Stimulated activated CD8-positive, alpha-beta memory T cell treated with anti-CD3 and anti-CD28 coated beads, Interleukin-15, amount 100 ng/mL, for 48 hours (primary cell): ENCODE measurements at regions not wholly inside any gene's neighbourhood (a gene's known extent, or its start where the extent isn't known, plus 50 kb on each side); places are given as distances from the start of the nearest gene placed in this dataset.
"Not testable (repeated sequence)": the region's sequence is repeated elsewhere in the genome, so short reads cannot be mapped to it uniquely, and the experiment has no call there.

Source experiments
- DNase-seq, 2 donors: peaks; one replicate each; pipeline ENCODE4 v3.0.0-alpha.2; 2020; ENCODE audit warnings: low read depth in 2 of 2

DNA sequence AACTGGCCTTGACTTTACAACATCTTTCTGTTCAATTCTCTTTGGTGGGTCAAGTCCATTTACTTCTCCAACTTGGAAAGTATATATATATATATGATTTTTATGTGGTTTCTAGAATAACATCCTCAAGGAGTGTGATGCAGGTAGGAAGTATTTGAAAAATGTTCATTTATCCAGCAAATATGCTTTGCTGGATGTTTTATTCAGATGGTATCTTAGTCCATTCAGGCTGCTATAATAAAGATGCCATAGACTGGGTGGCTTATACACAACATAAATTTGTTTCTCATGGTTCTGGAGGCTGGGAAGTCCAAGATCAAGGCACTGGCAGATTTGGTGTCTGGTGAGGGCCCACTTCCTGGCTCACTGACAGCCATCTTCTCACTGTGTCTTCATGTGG is 168.7 kb upstream of the RASGRP1 start:
- no peak for DNase-seq

DNA sequence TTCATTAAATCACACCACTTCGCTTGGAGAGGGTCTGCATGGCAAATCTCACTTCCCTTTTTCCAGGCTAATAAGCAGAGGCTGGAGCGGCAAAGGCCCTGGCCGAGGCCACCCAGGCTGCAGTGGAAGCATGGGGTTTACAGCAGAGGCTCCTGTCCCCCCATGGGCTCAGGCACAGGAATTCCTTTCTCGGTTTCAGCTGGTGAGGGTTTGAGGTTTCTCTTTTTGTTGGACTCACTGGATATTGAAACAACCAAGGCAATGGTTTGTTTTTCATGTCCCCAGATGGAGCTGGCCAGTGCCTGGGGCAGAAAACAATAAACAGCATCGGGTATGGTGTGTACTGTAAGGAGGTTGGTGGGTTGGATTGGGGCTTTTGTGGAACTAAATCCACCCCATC is 175.6 kb upstream of the RASGRP1 start:
- DNase-seq, result no peak

GRCh38 chr15:38743147-38743546 is 178.5 kb upstream of the RASGRP1 start:
- no peak for DNase-seq

DNA sequence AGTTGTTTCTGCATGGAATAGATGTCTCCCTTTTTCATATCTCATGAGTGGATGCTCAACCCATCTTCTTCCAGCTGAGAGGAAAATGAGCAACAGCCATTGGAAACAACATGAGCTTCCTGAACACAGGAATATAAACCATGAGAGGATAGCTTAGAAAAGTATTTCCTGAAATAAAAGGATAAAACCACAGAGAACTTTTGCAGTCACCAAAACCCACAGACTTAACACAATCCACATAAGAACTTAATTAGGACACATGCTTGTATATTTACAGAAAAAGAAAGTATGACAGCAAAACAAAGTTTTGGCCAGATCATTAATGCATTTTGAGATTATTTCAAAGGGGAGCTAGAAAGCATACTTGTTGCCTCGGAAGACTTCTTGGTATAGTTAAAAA is 180.5 kb upstream of the RASGRP1 start:
- no peak for DNase-seq

DNA sequence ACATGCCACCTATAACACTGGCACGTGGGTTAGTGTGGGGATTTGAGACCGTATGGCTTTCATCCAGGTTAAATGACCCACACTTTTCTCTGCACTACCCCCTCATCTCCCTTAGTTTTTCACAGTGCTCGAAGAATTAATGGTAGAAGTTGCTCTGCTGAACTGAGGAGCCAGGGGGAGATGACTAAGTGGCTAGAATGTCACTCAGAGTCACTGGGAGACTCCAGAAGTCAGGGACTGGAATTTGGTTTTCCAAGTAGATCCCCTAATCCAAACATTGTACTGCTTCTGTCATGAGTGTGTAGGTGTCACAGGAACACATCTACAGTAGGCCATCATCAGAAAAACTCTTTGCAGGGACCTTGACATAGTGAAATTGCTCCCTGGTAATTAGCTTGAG is 181.0 kb upstream of the RASGRP1 start:
- DNase-seq, result no peak

DNA sequence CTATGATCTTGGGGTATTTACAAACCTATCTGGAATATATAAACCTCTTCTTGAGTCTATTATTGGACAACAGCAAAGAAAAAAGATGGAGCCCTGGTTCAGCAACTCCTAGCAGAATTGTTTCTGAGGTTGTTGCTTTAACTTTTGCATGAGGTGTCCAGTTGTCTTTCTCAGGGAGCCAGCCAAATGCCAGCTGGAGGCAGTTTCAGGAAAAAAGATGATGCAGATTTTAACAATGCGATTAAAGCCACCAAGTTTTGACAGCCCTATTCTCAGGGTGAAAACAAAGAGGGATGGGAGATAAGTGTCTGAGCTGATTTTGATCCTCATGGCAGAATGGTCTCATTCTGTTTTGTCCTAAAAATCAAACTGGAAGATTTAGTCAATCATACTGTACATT is 181.6 kb upstream of the RASGRP1 start:
- no peak for DNase-seq

GRCh38 chr15:38748710-38749109 is 184.1 kb upstream of the RASGRP1 start:
- no peak for DNase-seq

DNA sequence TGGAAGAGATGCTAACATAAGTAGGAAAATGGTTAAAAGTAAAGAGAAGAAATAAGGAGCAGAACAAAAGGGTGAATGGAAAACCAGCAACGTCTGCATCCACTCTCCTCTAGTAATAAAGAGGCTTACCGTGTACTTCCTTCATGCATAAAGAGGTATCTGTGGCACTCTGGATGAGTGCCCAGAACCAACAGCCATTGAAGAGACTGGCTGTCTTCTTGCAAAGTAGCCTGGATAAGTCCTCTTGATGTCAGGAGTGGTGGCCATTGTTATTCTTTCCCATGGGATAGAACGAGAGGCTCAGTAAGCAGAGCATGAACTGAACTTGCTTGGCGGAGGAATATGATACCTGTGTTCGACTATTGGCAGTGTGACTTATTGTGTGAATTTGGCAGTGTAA is 186.2 kb upstream of the RASGRP1 start:
- DNase-seq, result no peak

DNA sequence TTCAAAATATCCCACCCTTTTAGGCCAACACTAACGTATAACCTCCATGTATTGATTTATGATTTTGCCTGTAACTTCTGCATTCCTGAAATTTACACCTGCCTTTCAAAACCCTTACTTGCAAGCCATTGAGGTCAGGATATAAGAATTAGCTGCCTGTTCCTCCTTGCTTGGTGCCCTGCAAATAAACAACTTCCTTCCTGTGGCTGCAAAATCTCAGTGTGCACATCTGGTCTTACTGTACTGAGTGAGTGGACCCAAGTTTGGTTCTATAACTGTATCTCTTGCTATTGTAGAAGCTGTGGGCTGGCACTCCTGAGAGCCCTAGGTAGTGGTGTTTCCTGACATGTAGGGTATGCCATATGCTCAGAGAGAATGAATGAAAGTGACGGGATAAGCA is 191.1 kb upstream of the RASGRP1 start:
- no peak for DNase-seq

DNA sequence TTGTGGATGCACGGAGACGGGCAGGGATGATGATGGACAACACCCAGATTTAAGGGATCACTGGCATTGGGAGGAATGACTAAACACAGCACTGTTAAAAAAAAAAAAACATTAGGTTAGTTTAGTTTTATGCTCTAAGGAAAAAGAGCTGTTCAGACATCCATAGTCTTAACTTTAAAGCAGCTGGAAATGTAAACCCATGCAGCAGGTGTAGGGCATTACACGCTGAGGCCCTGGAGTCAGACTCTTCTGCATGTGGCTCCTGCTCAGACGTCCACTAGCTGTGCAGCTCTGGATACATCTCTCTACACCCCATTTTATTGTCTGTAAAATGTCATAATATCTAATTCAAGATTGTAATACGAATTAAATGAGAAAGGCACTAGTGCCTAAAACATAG is 191.8 kb upstream of the RASGRP1 start:
- no peak for DNase-seq

GRCh38 chr15:38758043-38758442 is 193.4 kb upstream of the RASGRP1 start:
- no peak for DNase-seq

GRCh38 chr15:38761681-38762080 is 197.1 kb upstream of the RASGRP1 start:
- DNase-seq, result no peak

DNA sequence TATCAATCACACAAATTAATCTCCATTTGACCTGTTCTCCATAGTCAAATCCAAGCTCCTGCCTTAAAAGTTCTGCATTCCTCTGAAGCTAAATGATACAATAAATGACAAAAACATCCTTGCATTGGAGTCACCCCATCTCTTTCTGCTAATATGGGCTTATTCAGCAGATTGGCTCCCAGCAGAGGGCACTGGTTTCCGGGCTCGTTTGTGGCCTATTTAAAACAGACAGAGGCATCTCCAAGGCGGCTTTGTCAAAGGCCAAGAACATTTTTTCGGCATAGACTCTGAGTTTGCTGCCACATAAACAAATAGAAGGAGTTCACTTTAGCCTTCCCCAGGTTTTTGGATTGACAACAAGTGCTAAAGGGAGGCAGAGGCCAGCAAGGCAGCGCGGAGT is 204.4 kb upstream of the RASGRP1 start:
- DNase-seq, result no peak

GRCh38 chr15:38769492-38769891 is 204.9 kb upstream of the RASGRP1 start:
- DNase-seq, result no peak

DNA sequence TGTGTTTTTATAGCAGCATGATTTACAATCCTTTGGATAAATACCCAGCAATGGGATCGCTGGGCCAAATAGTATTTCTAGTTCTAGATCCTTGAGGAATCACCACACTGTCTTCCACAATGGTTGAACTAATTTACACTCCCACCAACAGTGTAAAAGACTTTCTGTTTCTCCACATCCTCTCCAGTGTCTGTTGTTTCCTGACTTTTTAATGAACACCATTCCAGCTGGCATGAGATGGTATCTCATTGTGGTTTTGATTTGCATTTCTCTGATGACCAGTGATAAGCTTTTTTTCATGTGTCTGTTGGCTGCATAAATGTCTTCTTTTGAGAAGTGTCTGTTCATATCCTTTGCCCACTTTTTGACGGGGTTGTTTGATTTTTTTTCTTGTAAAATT is 209.5 kb upstream of the RASGRP1 start:
- DNase-seq, result not testable (repeated sequence)

DNA sequence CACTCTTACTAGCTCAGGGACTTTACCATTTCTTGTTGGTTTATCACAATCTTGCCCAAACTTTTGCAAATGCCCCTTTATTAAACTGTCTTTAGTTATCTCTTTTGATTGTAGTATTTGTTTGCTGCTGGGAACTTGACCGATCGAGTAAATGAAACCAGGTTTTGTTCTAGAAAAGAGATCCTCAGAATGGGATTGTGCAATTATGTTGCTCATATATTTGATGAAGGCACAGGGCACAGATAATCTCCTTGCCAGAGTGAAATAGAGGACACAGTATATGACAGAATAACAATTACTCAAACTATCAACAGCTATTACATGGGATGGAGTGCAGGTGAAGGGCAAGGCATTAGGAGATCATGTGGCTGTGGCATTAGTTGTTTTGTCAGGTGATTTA is 216.6 kb upstream of the RASGRP1 start:
- no peak for DNase-seq

DNA sequence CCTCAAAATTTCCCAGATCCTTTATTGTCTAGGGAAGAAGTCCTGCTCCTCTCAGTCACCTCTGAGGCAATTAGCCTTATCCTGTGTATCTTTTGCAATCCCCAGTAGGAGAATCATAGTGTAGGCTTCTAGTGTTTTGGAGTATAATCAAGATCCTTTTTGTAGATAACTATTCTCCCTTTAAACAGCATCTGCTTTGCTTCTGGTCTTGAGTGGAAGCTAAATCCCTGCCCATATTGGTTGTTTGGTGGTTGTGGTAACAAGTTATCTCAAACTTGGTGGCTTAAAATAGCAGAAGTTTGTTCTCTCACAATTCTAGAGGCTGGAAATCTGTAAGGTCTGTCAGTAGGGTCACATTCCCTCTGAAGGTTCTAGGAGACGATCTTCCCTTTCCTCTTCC is 217.5 kb upstream of the RASGRP1 start:
- no peak for DNase-seq

- DNase-seq, result no peak
Observed at GRCh38 chr15:38788918-38789317, 224.3 kb upstream of the RASGRP1 start.

GRCh38 chr15:38789566-38789965 is 225.0 kb upstream of the RASGRP1 start:
- DNase-seq, result no peak

- DNase-seq, result no peak
Observed at GRCh38 chr15:38793206-38793810, 228.7 kb upstream of the RASGRP1 start.

DNA sequence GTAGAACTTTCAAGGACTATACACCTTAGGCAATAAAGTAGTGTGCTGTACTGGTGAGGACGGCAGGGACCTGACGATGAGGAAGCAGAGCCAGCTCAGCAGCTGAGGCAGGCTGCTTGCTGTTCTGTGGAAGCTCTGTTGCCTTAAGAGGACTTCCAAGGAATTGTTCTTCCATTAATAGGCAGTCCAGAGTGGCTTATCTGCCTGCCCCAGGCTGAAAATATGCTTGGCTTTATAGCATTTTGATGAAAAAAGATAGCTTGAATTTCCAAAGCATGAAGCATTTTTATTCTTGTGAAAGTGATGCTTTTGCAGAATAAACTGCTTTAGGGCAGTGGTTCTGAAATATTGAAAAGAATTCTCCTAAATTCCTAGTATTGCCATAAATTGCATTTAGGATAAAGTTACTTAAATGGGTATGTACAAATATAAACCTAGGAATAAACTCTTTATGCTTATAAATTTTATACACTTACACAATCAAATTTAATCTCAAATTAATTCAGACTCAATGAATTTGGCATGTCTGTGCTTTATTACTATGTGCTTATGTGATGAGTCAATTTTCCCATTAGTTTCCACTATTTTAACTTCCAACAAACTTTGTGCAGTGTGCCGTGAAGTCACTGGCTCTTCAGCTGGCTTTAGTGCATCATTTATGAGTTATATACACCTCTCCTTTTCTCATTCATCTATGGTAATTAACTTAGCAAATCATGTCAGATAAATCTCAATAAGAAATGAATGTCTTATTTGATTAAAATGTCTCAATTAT is 231.0 kb upstream of the RASGRP1 start:
- DNase-seq, result no peak

DNA sequence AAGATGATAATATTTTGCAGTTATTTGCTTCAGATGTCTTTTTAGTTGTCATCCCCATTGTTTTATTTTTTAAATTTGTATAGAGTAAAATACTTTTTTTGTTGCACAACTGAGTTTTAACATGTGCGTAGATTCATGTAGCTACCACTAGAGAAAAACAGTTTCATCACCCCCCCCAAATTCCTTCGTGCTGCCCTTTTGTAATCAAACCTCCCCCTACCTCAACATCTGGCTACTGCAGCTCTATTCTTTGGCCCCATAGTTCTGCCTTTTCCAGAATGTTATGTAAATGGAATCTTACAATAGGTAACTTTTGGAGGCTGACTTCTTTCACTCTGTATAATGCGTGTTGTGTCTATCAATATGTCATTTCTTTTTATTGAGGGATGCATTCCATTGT is 232.0 kb upstream of the RASGRP1 start:
- no peak for DNase-seq

DNA sequence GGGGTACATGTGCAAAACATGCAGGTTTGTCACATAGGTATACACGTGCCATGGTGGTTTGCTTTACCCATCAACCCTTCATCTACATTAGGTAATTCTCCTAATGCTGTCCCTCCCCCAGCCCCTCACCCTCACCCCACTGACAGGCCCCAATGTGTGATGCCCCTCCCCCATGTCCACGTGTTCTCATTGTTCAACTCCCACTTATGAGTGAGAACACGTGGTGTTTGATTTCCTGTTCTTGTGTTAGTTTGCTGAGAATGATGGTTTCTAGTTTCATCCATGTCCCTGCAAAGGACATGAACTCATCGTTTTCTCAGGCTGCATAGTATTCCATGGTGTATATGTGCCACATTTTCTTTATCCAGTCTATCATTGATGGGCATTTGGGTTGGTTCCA is 232.9 kb upstream of the RASGRP1 start:
- not testable (repeated sequence) for DNase-seq

DNA sequence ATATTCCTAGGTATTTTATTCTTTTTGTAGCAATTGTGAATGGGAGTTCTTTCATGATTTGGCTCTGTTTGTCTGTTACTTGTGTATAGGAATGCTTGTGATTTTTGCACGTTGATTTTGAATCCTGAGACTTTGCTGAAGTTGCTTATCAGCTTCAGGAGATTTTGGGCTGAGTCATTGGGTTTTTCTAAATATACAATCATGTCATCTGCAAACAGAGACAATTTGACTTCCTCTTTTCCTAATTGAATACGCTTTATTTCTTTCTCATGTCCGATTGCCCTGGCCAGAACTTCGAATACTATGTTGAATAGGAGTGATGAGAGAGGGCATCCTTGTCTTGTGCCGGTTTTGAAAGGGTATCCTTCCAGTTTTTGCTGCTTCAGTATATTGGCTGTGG is 234.6 kb upstream of the RASGRP1 start:
- DNase-seq, result not testable (repeated sequence)
